ENCODE measurements at regions not wholly inside any gene's neighbourhood (a gene's known extent, or its start where the extent isn't known, plus 50 kb on each side); places are given as distances from the start of the nearest gene placed in this dataset.

DNA sequence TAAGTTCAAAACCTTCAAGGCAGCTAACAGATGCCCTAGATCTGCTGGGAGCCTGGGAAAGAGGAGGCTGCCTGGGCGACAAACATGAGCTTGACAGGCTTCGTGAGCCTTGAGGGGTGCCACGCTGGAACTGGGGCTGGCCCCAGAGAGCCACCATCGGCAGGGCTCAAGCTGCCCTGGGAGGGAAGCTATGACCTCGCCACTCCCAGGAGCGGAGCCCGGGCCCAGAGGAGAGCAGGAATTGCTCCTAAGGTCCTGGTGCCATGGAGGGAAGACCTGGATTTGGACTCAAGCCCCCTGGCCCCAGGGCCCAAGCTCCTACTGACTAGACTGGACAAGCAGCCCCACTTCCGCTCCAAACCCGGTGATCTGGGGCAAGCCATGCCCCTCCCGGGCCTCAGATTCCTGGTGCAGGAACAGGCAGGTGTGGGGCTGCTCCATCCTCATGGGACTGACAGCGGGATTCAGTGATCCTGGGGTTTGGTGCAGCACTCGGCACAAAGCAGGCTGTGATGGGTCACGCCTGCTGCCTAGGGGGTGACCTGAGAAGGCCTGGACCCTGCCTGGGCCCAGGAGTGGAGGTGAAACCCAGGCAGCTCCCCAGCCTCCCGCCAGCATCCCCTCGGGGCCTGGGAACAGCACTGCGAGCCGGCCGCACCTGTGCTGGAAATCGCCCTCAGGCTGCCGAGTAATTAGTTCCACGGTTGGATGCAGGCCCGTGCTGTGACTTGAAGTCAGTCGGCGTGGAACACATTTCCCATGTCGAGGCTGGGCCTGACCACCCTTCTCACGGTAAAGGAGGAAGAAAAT is 246.9 kb downstream of the NDUFA10 start:
- DNase-seq (ENCODE audit: missing footprints) (no peak), ATAC-seq (no peak)
- intact Hi-C loops (cut with DNase I) = no loop called here

DNA sequence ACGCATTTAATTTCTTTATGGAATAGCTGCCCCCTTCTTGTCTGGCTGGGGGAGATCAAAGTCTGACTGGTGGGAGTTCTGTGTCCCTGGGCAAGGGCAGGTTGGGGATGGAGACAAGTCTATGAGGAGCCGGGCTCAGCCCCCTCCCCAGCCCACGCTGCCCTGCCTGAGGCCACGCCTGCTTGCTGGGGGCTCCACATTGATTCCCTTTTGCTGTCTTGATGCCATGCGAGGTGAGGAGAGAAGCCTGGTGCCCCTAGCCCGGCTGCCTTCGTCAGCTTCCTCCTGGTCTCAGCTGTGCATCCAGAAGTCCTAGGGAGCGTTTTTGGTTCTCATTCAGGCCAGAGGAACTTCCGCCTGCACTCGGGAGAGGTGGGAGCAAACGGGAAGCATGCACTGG is 247.9 kb downstream of the NDUFA10 start:
- intact Hi-C loops (cut with DNase I) = no loop called here
- DNase-seq (ENCODE audit: missing footprints) = no peak
- ATAC-seq = no peak

DNA sequence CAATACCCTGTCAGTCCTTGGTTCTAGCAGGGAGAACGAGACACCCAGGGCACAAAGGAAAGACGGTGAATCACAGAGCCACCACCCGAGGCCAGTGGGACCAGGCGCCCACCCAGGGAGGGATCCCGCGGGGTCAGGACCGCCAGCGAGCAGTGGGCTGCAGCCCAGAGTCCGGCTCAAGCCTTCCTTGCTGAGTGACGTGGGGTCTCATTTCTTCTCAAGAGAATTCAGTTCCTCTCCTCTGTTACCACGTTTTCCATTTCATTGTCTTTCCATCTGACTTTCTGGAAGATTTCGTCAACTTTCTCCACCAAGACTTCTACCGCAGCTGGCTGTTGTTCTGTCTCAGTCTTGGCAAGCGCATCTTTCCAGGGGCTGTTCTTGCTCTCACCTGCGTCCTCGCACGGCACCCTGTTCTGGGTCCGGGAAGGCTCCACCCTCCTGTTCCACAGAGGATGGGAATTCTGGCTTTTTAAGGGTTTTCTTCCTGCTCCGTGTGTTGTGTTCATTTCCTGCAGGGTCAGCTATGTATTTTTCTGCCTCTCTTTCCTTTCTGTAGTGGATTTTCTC is 248.6 kb downstream of the NDUFA10 start:
- intact Hi-C loops (cut with DNase I) = no loop called here
- DNase-seq (ENCODE audit: missing footprints) (no peak), ATAC-seq (no peak)

DNA sequence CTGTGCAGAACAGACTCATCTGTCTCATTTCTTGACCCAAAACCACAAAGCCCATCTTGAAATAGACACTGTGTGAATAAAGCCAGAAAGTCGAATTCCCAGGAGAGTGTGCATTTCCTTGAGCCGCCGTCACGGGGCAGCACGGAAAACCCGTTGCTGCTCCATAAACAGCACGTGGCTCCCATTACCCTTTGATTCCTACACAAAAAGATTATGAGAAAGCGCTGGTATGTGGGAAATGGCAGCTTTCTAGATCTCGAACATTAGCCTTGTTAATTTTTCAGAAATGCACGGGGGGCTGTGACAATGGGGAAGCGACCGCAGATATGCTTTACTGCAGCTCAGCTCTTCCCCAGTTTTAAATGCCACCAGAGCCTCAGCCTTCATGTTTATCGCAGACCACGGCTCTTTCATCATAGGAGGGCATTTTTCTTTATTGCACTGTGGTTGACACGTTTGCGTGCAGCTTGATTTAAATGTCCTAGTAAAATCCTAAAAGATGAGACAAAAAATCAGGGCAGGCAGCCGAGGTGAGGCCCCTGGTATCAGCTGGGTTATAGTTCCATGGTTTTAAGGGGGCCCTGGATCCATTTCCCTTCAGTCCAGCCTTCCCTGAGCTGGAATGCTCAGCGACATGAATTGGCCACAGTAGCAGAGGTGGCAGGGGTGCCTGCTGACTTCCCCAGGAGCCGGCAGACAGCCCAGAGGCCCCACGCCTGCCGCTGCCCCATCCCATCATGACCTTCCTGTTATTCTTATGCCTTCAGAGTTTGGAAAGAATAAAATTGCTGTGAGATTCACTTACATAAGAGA is 249.3 kb downstream of the NDUFA10 start:
- no peak for ATAC-seq
- intact Hi-C loops (cut with DNase I) = no loop called here
- no peak for DNase-seq (ENCODE audit: missing footprints)

DNA sequence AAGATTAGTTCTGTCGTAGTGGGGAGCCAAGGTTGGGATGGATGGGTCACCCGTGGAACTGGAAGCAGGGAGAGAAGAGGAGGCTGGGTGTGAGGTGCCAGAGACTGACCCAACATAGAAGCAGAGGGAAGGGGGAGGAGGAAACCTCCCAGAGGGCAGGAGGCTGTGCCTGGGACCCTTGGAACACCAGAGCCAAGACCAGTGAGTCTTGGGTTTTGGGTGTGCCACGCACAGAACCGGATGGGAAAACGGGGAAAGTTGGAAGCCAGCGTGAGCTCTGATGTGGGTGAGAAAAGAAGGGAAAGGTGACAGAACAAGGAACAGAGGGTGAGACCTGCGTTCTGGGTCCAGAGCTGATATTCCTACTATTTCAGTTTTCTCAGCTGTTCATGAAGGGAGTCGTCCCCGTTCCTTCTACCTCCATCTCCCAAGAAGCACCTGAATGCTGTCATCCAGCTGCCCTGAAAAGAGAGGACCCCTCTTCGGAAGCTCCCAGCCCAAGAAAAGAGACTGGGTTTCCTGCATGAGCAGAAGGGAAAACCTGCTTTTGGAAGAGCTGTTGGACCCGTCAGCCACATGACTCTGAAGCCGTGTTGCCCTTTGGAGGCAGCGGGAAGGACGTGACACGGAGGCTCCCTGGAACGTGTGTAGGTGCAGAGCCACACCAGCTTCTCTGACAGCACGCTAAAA is 250.1 kb downstream of the NDUFA10 start:
- intact Hi-C loops (cut with DNase I) = no loop called here
- no peak for DNase-seq (ENCODE audit: missing footprints)
- ATAC-seq = no peak

DNA sequence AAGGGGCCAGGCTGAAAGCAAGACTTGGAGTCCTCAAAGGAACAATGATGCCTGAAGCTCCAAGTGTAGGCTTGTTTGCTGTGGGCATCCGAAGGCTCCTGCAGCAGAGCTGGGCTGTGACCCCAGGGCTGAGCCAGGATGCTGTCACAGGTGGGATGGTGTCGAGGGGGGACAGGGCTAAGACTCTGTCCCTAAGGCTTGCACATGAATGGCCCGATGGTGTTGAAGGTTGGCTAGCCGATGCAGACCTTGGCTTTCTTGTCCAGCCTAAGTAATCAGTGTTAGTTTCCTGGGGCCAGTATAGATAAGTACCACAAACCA is 251.0 kb downstream of the NDUFA10 start:
- DNase-seq (ENCODE audit: missing footprints) (no peak), ATAC-seq (no peak)
- intact Hi-C loops (cut with DNase I) = no loop called here

DNA sequence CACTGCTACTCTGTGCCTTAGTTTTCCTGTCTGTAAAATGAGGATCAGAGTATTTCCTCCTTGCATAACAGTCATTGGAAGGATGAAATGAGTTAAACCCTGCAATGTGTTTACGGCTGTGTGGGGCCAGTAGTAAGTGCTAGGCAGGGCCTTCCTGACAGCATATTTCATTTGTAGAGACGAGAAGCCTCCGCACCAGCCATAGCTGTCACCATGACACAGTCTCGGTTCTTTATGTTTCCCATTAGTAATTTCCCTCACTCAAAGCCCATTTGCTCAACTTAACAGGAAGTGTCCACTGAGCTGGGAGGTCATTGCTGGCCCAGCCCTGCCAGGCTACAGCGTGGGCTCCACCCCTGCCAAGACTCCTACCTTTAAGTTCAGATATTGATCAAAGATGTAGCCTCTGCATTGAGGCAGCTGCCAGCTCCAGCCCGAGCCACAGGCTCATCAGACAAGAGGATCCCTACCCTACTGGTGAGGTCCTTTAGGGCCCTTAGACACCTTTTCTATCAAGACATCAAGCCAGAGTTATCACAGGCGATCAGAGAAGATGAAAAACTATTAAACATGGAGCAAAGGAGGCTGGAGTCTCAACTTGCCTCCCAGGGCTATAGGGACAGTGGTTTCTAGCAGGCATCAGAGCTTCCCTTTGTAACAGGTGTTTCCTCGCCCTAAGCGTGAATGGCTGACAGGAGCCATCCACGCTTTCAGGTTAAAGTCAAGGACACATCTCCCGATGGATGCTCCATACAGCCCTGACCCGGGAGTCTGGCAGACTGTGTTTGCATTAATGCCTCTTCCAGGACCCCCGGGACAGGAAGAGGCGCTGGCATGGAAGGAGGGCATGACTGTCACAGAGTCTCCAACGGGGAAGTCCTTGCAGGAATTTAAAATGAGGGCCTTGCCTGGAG is 251.7 kb downstream of the NDUFA10 start:
- ATAC-seq (no peak), DNase-seq (ENCODE audit: missing footprints) (no peak)
- intact Hi-C loops (cut with DNase I) = no loop called here

DNA sequence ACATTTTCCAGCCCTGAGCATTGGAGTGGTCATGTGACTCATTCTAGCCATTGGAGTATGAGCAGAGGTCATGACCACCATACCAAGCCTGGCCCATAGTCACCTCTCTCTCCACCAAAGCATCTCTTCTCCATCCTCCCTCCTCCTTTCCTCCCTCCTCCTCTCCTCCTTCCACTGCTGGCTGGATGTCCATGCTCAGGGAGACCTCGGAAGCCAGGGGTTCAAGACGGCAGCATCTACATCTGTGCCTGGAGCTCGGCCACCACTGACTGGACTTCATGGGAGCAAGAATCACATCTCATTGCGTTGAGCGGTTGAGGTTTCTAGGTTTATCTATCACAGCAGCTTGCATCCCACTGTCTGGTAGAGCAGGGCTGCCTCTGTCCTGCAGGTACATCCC is 252.4 kb downstream of the NDUFA10 start:
- DNase-seq (ENCODE audit: missing footprints) (no peak), ATAC-seq (no peak)
- intact Hi-C loops (cut with DNase I) = no loop called here

DNA sequence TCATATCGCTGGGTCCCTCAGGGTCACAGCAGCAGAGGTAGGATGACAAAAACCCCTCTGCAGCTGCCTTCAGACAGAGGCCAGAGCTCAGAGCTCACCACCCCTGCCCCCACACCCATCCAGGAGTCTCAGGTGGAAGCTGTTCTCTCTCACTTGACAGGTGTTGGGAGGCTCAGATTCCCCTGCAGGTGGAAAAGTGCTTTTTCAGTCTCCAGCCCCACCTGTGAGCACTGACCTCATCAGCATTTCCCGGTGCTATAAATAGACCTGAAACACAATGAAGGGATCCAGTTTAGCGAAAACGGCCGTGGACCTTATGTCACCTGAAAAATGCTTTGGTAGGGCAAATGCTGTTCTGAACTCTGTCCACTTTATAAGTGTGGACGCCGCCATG is 254.9 kb downstream of the NDUFA10 start:
- DNase-seq (ENCODE audit: missing footprints) (peak; percentile 40), ATAC-seq (no peak)
- intact Hi-C loops (cut with DNase I) = no loop called here

DNA sequence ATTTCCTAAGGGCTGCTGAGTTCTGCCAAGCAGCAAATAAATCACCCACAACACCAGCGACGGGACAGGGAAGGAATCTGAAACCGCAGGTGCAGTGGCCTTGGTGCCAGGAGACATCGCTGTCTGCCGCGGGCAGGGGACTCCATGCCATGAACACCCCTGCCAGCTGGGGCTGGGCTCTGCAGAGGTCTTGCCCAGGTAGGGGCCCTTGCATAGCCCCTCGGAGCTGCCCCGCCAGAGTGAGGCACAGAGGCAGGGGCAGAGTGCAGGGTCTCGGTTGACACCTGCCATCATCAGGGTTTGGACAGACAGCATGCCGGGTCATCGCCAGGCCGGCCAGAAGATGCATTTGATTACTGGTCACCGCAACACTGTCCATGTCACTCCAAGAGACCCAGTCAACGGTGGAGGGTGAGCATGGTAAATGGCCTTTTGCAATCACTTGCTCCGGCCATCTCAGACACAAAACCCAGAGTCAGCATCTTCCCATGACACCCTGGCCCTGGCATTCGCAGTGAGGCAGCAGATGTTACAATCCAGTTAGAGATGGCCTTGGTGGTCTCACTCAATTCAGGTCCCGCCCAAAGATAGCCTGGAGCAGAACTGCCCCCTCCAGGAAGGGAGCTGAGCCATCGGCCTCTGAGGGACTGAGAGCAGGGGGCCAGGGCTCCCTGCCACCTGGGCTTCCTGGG is 255.4 kb downstream of the NDUFA10 start:
- DNase-seq (ENCODE audit: missing footprints) (peak; percentile 30), ATAC-seq (no peak)
- intact Hi-C loops (cut with DNase I) = no loop called here

DNA sequence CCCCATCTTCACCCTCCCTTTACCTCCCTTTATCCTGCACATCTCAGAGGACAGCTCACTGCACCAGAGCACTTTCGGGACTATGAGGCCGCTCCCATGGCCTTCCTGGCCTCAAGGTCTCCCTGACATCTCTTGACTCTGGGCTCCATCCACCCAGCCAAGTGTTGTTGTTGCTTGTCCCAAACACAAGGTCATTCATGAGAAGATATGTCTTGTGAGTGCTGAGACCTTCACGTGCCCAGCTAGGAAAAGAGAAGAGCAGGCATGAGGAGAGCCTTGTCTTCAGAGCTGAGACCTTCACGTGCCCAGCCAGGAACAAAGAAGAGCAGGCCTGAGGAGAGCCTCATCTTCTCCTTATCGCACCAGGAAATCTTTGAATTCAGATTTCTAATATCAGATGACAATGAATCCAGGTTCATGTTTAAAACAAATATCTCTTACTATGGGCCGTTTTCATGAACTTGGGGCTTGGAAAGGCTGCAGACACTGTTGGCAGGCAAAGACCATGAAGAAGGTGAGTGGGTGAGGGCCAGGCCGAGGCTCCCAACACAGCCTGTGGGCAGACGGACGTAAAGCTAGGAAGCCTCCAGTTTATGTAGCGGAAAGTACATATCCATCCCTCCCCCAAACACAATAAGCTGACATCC is 256.1 kb downstream of the NDUFA10 start:
- intact Hi-C loops (cut with DNase I) = no loop called here
- DNase-seq (ENCODE audit: missing footprints) = peak; percentile 17

DNA sequence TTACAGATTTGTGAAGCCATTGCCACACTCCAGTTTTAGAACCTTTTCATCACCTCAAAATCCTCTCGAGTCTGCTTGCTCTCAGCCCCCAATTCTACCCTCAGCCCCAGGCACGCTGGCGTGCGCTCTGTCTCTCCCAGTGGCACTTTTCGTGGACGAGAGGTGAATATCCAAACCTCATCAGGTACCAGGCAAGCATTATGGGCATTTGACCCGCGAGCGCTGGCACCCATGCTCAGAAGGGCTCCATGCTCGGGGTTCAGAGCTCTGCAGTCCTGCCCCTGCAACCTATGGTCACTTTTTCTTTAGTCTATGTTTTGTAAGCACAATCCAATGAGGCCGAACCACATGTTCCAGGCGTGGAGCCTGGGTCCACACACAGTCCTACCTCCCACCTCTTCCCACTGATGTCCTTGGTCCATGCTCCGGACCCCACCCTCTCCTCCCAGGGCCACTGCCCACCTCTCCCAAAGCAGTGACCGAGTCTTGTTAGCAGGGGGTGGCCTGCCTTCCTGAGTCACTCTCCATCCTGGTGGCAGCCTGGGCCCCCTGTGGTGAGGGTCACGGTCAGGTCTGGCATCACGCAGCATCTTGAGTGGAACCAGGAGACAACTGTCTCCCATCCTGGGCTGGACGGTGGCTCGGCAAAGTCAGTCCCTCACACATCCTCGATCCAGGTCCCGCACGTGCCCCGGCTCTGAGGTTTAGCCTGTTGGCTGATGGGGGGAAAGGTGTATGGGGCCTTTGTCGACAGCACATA is 256.9 kb downstream of the NDUFA10 start:
- intact Hi-C loops (cut with DNase I) = no loop called here
- ATAC-seq (no peak), DNase-seq (ENCODE audit: missing footprints) (no peak)

More for the DNA sequence above, 256.1 kb downstream of the NDUFA10 start:
- ATAC-seq = no peak

DNA sequence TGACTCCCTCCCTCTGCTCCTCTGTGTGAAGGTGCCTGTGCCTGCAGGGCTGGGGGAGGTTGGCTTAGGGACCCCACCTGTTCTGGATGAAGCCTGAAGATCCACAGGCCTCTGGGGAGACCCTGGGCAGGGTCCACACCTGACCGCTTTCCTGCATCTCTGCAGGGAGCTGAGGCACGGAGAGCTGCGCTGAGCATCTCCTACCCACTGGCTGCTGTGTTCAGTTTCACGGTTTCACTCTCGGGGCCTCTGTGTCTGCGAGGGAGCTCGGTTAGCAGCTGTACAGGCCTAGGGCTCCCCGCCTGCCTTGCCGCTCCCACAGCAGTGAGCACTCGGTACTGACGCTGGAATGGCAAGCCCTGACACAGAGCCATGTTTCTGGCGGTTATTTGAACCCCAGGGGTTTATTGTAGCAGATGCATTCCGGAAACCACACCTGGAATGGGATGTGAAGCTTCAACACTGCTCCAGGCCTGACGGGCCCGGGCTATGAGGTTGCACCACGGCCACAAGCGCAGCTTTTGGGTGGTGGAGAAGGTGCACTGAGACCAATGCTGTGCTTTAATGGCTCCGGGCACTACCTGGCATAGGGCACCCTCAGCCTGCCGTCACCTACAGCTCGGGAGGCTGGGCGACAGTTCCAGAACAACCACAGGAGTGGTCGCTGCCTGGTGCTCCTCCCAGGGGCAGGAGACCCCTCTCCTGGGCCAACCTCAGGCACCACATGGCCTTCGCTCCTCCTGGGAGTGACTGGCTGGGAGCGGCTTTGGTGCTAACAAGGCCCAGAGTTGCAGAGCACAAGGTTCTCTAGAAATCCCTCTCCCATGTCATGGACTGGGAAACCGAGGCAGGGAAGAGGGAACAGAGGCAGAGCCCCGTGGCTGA is 257.9 kb downstream of the NDUFA10 start:
- intact Hi-C loops (cut with DNase I) = no loop called here
- no peak for ATAC-seq
- no peak for DNase-seq (ENCODE audit: missing footprints)

DNA sequence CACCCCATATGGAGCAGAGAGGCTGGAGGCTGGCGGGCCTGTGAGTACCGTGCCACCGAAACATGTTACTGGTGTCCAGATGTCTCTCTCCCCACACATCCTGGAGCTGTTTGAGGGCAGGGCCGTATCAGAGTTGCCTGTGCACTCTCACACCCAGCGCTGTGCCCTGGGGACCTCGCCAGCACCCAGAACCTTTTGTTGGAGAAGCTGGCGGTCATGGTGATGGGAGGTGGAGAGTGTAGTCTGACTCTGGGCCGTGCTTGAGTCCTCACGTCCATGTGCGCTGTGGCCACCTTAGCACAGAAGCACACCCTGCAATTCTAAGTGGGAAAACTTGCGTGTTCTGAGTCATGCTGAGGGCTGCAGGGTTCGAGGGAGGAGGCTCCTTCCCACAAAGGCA is 259.2 kb downstream of the NDUFA10 start:
- no peak for ATAC-seq
- DNase-seq (ENCODE audit: missing footprints) = no peak
- intact Hi-C loops (cut with DNase I) = no loop called here

DNA sequence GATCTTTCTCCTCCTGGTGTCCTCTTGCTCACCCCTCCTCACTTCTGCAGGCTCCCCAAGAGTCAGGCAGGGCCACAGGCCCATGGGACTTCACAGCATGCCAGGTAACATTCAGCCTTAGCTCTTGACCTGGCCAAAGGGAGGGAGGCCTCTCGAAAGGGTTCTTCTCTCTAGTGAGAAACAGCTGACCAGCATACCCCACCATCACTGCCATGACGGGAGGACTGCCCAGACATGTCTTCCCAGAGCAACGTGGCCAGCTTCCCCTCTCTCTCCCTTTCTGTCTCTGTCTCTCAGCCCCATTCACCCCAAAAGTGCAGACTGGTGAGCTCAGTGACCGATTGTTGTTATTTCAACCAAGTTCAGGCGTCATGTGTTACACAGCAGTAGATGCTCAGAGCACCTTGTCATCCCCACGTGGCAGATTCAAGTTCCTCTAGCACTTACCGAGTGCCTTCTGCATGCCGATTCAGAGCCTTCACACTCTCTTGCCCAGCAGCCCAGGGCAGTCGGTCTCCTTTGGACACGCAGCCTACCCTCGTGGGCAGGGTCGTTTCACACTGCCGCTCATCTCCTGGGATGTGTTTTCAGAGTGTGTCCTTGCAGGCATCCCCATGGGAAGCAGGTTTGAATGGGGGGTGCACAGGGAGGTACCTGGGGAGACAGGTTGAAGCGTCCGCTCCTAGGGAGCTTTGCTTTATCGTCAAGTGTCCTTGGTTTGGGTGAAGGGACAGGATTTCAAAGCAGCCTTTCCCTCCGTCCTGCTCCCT is 259.9 kb downstream of the NDUFA10 start:
- no peak for DNase-seq (ENCODE audit: missing footprints)
- intact Hi-C loops (cut with DNase I) = no loop called here
- ATAC-seq = no peak

Data from Right ventricle myocardium inferior (tissue), 1 donor.